Mesenchymal stem cell (in vitro differentiated cells and primary cell): ENCODE measurements at regions not wholly inside any gene's neighbourhood (a gene's known extent, or its start where the extent isn't known, plus 50 kb on each side); places are given as distances from the start of the nearest gene placed in this dataset.

Experiments used
- DNase-seq: peaks from one replicate; pipeline ENCODE4 v3.0.0-alpha.2; 2013
- H2AFZ ChIP-seq: one replicate; pipeline ENCODE4 v1.6.1; 2013; ENCODE audit warnings: low read depth, mild to moderate bottlenecking, control low read depth, inconsistent platforms, low read length, moderate library complexity
- H2AK5ac ChIP-seq: 2 replicates; pipeline ENCODE4 v1.6.1; 2013; ENCODE audit warnings: low read length, moderate library complexity, mild to moderate bottlenecking, inconsistent platforms; ENCODE audit not compliant: severe bottlenecking
- H2BK120ac ChIP-seq: one replicate; pipeline ENCODE4 v1.6.1; 2013; ENCODE audit warnings: low read depth, mild to moderate bottlenecking, inconsistent platforms, low read length, moderate library complexity
- H2BK12ac ChIP-seq, 2 experiments: one replicate each; pipeline ENCODE4 v1.6.1; 2013; ENCODE audit warnings: inconsistent platforms in 2 of 2, low read length in 2 of 2, mild to moderate bottlenecking in 2 of 2, moderate library complexity in 2 of 2, control low read depth in 1 of 2
- H2BK15ac ChIP-seq: one replicate; pipeline ENCODE4 v1.6.1; 2013; ENCODE audit warnings: mild to moderate bottlenecking, low read depth, inconsistent platforms; ENCODE audit not compliant: poor library complexity, severe bottlenecking
- H2BK5ac ChIP-seq: 2 replicates; pipeline ENCODE4 v1.6.1; 2013; ENCODE audit warnings: low read depth, mild to moderate bottlenecking, low read length, control low read depth, inconsistent platforms; ENCODE audit not compliant: poor library complexity, severe bottlenecking
- H3K14ac ChIP-seq, 2 experiments: one replicate each; pipeline ENCODE4 v1.6.1; 2013; ENCODE audit warnings: inconsistent platforms in 2 of 2, low read length in 2 of 2, control low read depth in 1 of 2, mild to moderate bottlenecking in 1 of 2, moderate library complexity in 1 of 2
- H3K18ac ChIP-seq, 2 experiments: one replicate each; pipeline ENCODE4 v1.6.1; 2013; ENCODE audit warnings: inconsistent platforms in 2 of 2, low read length in 2 of 2, control low read depth in 1 of 2, low read depth in 1 of 2, mild to moderate bottlenecking in 1 of 2
- H3K23ac ChIP-seq, 2 experiments: one replicate each; pipeline ENCODE4 v1.6.1; 2013; ENCODE audit warnings: inconsistent platforms in 2 of 2, low read length in 2 of 2, mild to moderate bottlenecking in 2 of 2, moderate library complexity in 2 of 2, control low read depth in 1 of 2
- H3K27ac ChIP-seq: 2 replicates; pipeline ENCODE4 v1.5.1; 2013; ENCODE audit warnings: mild to moderate bottlenecking, moderate library complexity, low read length, control low read depth, inconsistent platforms; ENCODE audit not compliant: poor library complexity, severe bottlenecking
- H3K27me3 ChIP-seq, 2 experiments: 2 replicates each; pipeline versions ENCODE4 v1.6.1 to v1.7.0; 2013; ENCODE audit warnings: low read length in 2 of 2, mild to moderate bottlenecking in 2 of 2, moderate library complexity in 2 of 2, control low read depth in 1 of 2, inconsistent platforms in 1 of 2; ENCODE audit not compliant: control insufficient read depth in 1 of 2, insufficient read depth in 1 of 2
- H3K36me3 ChIP-seq, 2 experiments: 2 replicates each; pipeline versions ENCODE4 v1.6.1 to v1.7.0; 2013; ENCODE audit warnings: low read length in 2 of 2, control low read depth in 1 of 2, inconsistent platforms in 1 of 2, low read depth in 1 of 2, mild to moderate bottlenecking in 1 of 2; ENCODE audit not compliant: insufficient read depth in 2 of 2, control insufficient read depth in 1 of 2
- H3K4ac ChIP-seq, 2 experiments: one replicate each; pipeline ENCODE4 v1.6.1; 2013; ENCODE audit warnings: inconsistent platforms in 2 of 2, low read length in 2 of 2, mild to moderate bottlenecking in 2 of 2, moderate library complexity in 2 of 2, control low read depth in 1 of 2, low read depth in 1 of 2
- H3K4me1 ChIP-seq: 2 replicates; pipeline ENCODE4 v1.6.1; 2013; ENCODE audit warnings: low read depth, low read length, control low read depth; ENCODE audit not compliant: control insufficient read depth, insufficient read depth
- H3K4me2 ChIP-seq: 2 replicates; pipeline ENCODE4 v1.6.1; 2013; ENCODE audit warnings: low read length, mild to moderate bottlenecking, inconsistent platforms; ENCODE audit not compliant: poor library complexity, severe bottlenecking
- H3K4me3 ChIP-seq, 2 experiments: 2 replicates each; pipeline versions ENCODE4 v1.5.1 to v1.7.0; 2013; ENCODE audit warnings: low read length in 2 of 2, mild to moderate bottlenecking in 2 of 2, control low read depth in 1 of 2, low read depth in 1 of 2; ENCODE audit not compliant: insufficient read depth in 1 of 2
- H3K79me1 ChIP-seq: replicated peaks from 2 replicates; pipeline ENCODE4 v1.6.1; 2013; ENCODE audit warnings: mild to moderate bottlenecking, control low read depth, low read length, inconsistent platforms; ENCODE audit not compliant: poor library complexity, severe bottlenecking
- H3K9ac ChIP-seq: 2 replicates; pipeline ENCODE4 v1.7.0; 2013; ENCODE audit warnings: mild to moderate bottlenecking, low read length, moderate library complexity
- H3K9me3 ChIP-seq: 2 replicates; pipeline ENCODE4 v1.7.0; 2013; ENCODE audit warnings: mild to moderate bottlenecking, low read length; ENCODE audit not compliant: control insufficient read depth
- H4K8ac ChIP-seq: one replicate; pipeline ENCODE4 v1.6.1; 2013; ENCODE audit warnings: inconsistent platforms, mild to moderate bottlenecking, low read length, moderate library complexity
- H4K91ac ChIP-seq: one replicate; pipeline ENCODE4 v1.6.1; 2013; ENCODE audit warnings: mild to moderate bottlenecking, low read length, inconsistent platforms
- WGBS: methylation state at CpG from one replicate; pipeline ENCODE4 v1.1.7; 2013; ENCODE audit warnings: mixed read lengths; 5-methylcytosine and 5-hydroxymethylcytosine counted together

- no peaks in the 10 kb centered on the region for H3K27me3 ChIP-seq
- H4K91ac ChIP-seq, result no peak overlapping the region
- H2BK12ac ChIP-seq, result no peak overlapping the region
- no peak overlapping the region for H3K4me3 ChIP-seq
- no peak overlapping the region for H2AFZ ChIP-seq
- no peaks in the 10 kb centered on the region for H3K4me1 ChIP-seq
- H3K36me3 ChIP-seq, result no peaks in the 10 kb centered on the region
- H3K27ac ChIP-seq, result no peak overlapping the region
- H3K4ac ChIP-seq, result no peak overlapping the region
- no peak overlapping the region for H3K9ac ChIP-seq
- DNase-seq, result no peak
- no peak overlapping the region for H2BK5ac ChIP-seq
- no peak overlapping the region for H2BK15ac ChIP-seq
- H3K14ac ChIP-seq, result no peak overlapping the region
- H3K9me3 ChIP-seq, result peaks cover 6% of the 10 kb centered on the region
- H3K18ac ChIP-seq, result no peak overlapping the region
- no peak overlapping the region for H2BK120ac ChIP-seq
- no peak overlapping the region for H3K4me2 ChIP-seq
- no peak overlapping the region for H3K23ac ChIP-seq
- H3K79me1 ChIP-seq, result no peaks in the 10 kb centered on the region
- H2AK5ac ChIP-seq, result no peak overlapping the region
- H4K8ac ChIP-seq, result no peak overlapping the region
Measured at GRCh38 chr3:103181160-103181559, 746.3 kb downstream of the ZPLD1 start.

- no peak overlapping the region for H3K4ac ChIP-seq
- no peak overlapping the region for H3K27ac ChIP-seq
- no peak overlapping the region for H3K9ac ChIP-seq
- no peak overlapping the region for H4K8ac ChIP-seq
- no peaks in the 10 kb centered on the region for H3K9me3 ChIP-seq
- H2BK120ac ChIP-seq, result no peak overlapping the region
- no peaks in the 10 kb centered on the region for H3K27me3 ChIP-seq
- H3K18ac ChIP-seq, result no peak overlapping the region
- H3K14ac ChIP-seq, result no peak overlapping the region
- H3K4me1 ChIP-seq, result no peaks in the 10 kb centered on the region
- no peak overlapping the region for H4K91ac ChIP-seq
- H3K79me1 ChIP-seq, result no peaks in the 10 kb centered on the region
- H2AK5ac ChIP-seq, result no peak overlapping the region
- no peak overlapping the region for H2BK15ac ChIP-seq
- H3K36me3 ChIP-seq, result no peaks in the 10 kb centered on the region
- H2AFZ ChIP-seq, result no peak overlapping the region
- H3K23ac ChIP-seq, result no peak overlapping the region
- DNase-seq, result no peak
- H2BK12ac ChIP-seq, result no peak overlapping the region
- no peak overlapping the region for H3K4me2 ChIP-seq
- H3K4me3 ChIP-seq, result no peak overlapping the region
- no peak overlapping the region for H2BK5ac ChIP-seq
Measured at GRCh38 chr3:103184772-103185171, 750.0 kb downstream of the ZPLD1 start.

GRCh38 chr3:103189941-103190340 lies 755.1 kb downstream of the ZPLD1 start:
- no peaks in the 10 kb centered on the region for H3K27me3 ChIP-seq
- H3K4me1 ChIP-seq, result no peaks in the 10 kb centered on the region
- no peak overlapping the region for H3K18ac ChIP-seq
- H3K9me3 ChIP-seq, result no peaks in the 10 kb centered on the region
- H3K23ac ChIP-seq, result no peak overlapping the region
- H4K91ac ChIP-seq, result no peak overlapping the region
- no peak overlapping the region for H3K4me3 ChIP-seq
- no peaks in the 10 kb centered on the region for H3K79me1 ChIP-seq
- H3K4me2 ChIP-seq, result no peak overlapping the region
- no peak for DNase-seq
- H3K9ac ChIP-seq, result no peak overlapping the region
- no peak overlapping the region for H2AFZ ChIP-seq
- no peak overlapping the region for H2BK120ac ChIP-seq
- no peak overlapping the region for H3K4ac ChIP-seq
- no peak overlapping the region for H3K27ac ChIP-seq
- H3K36me3 ChIP-seq, result no peaks in the 10 kb centered on the region
- no peak overlapping the region for H3K14ac ChIP-seq
- no peak overlapping the region for H4K8ac ChIP-seq
- no peak overlapping the region for H2AK5ac ChIP-seq
- H2BK15ac ChIP-seq, result no peak overlapping the region
- no peak overlapping the region for H2BK5ac ChIP-seq
- H2BK12ac ChIP-seq, result no peak overlapping the region

- Histone ChIP-seq H2BK5ac (no peak overlapping the region), H4K8ac (no peak overlapping the region), H3K9ac (no peak overlapping the region), H3K4me3 (no peak overlapping the region), H3K36me3 (no peaks in the 10 kb centered on the region), H3K18ac (no peak overlapping the region), H3K4me2 (no peak overlapping the region), H2AFZ (no peak overlapping the region), H3K79me1 (no peaks in the 10 kb centered on the region), H2BK15ac (no peak overlapping the region), H3K27ac (no peak overlapping the region), H3K27me3 (no peaks in the 10 kb centered on the region), H3K4ac (no peak overlapping the region), H2BK120ac (no peak overlapping the region), H3K9me3 (no peaks in the 10 kb centered on the region), H3K14ac (no peak overlapping the region), H3K23ac (no peak overlapping the region), H3K4me1 (no peaks in the 10 kb centered on the region), H2AK5ac (no peak overlapping the region), H2BK12ac (no peak overlapping the region), H4K91ac (no peak overlapping the region)
- DNase-seq, result no peak
- WGBS, result 91% methylated on average over 3 of the region's 4 CpGs
Measured at GRCh38 chr3:103195216-103195615, 760.4 kb downstream of the ZPLD1 start.
